MCF 10A (cell line): ENCODE measurements at regions not wholly inside any gene's neighbourhood (a gene's known extent, or its start where the extent isn't known, plus 50 kb on each side); places are given as distances from the start of the nearest gene placed in this dataset.

Experiments used
- BruUV-seq: library from RNA; stranded (reverse); fragments of 400-500 nt; replicated peaks from 2 replicates; lab custom pipeline; 2021; lab: Mats Ljungman, UMichigan
- CTCF ChIA-PET: fragments of 300-600 bp; sonication (Branson Sonifier 250); formaldehyde crosslinking; extraction: SDS; loops from one replicate; lab custom pipeline; 2021; ENCODE audit warnings: antibody characterized with exemption, inconsistent platforms; lab: Yijun Ruan, JAX
- POLR2A ChIA-PET: fragments of 300-600, 350-650 bp; sonication (Branson Sonifier 250); formaldehyde crosslinking; extraction: SDS; loops from one replicate; lab custom pipeline; 2020; ENCODE audit warnings: antibody characterized with exemption, inconsistent platforms; lab: Yijun Ruan, JAX
- DNase-seq: peaks from one replicate; pipeline ENCODE4 v3.0.0-alpha.2; 2018; ENCODE audit not compliant: unreplicated experiment
- H3K27ac Mint-ChIP-seq: one replicate; pipeline ENCODE4 v1.8.0; 2022; ENCODE audit warnings: mild to moderate bottlenecking, low read depth, mixed read lengths; ENCODE audit not compliant: unreplicated experiment
- H3K27me3 Mint-ChIP-seq: one replicate; pipeline ENCODE4 v1.8.0; 2022; ENCODE audit warnings: mixed read lengths; ENCODE audit not compliant: insufficient read depth, unreplicated experiment
- H3K36me3 Mint-ChIP-seq: one replicate; pipeline ENCODE4 v1.8.0; 2022; ENCODE audit warnings: mild to moderate bottlenecking, moderate library complexity, mixed read lengths; ENCODE audit not compliant: insufficient read depth, unreplicated experiment
- H3K4me1 Mint-ChIP-seq: one replicate; pipeline ENCODE4 v1.8.0; 2022; ENCODE audit warnings: mixed read lengths; ENCODE audit not compliant: insufficient read depth, unreplicated experiment
- H3K4me3 Mint-ChIP-seq: one replicate; pipeline ENCODE4 v1.8.0; 2022; ENCODE audit warnings: mild to moderate bottlenecking, moderate library complexity, mixed read lengths; ENCODE audit not compliant: unreplicated experiment
- H3K9me3 Mint-ChIP-seq: one replicate; pipeline ENCODE4 v1.8.0; 2022; ENCODE audit warnings: mixed read lengths; ENCODE audit not compliant: unreplicated experiment
- intact Hi-C: fragments of 100-400 bp; cut with micrococcal nuclease; formaldehyde crosslinking; loops from 2 replicates; pipeline ENCODE4 v1.14.1; 2022
- TF ChIP-seq, protein P1 (sequence below): fragments of 200-600 bp; IDR thresholded peaks from one replicate; pipeline ENCODE4 v1.8.0; 2022; ENCODE audit warnings: antibody characterized with exemption, mild to moderate bottlenecking; ENCODE audit not compliant: unreplicated experiment

GRCh38 chr1:62978741-62979140, 194.8 kb downstream of the ATG4C start:
- CTCF ChIA-PET = no interaction called here
- Mint-ChIP-seq H3K4me1 (no peaks in the 10 kb centered on the region), H3K4me3 (no peak overlapping the region), H3K27ac (no peak overlapping the region), H3K9me3 (no peaks in the 10 kb centered on the region), H3K27me3 (peaks cover 23% of the 10 kb centered on the region), H3K36me3 (no peaks in the 10 kb centered on the region)
- DNase-seq = no peak
- intact Hi-C loops = no loop called here
- TF ChIP-seq, protein P1, sequence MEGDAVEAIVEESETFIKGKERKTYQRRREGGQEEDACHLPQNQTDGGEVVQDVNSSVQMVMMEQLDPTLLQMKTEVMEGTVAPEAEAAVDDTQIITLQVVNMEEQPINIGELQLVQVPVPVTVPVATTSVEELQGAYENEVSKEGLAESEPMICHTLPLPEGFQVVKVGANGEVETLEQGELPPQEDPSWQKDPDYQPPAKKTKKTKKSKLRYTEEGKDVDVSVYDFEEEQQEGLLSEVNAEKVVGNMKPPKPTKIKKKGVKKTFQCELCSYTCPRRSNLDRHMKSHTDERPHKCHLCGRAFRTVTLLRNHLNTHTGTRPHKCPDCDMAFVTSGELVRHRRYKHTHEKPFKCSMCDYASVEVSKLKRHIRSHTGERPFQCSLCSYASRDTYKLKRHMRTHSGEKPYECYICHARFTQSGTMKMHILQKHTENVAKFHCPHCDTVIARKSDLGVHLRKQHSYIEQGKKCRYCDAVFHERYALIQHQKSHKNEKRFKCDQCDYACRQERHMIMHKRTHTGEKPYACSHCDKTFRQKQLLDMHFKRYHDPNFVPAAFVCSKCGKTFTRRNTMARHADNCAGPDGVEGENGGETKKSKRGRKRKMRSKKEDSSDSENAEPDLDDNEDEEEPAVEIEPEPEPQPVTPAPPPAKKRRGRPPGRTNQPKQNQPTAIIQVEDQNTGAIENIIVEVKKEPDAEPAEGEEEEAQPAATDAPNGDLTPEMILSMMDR = no peak
- POLR2A ChIA-PET = no interaction called here
- BruUV-seq = no TSS peak

GRCh38 chr1:62981434-62981833, 197.5 kb downstream of the ATG4C start:
- TF ChIP-seq, protein P1 = no peak
- ChIA-PET CTCF (interaction anchor here (0.6 kb wide), 1 partner anchor 111 kb away, joined by 3 read pairs; no protein-coding TSS in a partner anchor), POLR2A (interaction anchor here (0.6 to 0.7 kb wide), 2 partner anchors 10 to 97 kb away, joined by 3 to 4 read pairs; no protein-coding TSS in a partner anchor)
- no peaks in the 10 kb centered on the region for H3K36me3 Mint-ChIP-seq
- no peak overlapping the region for H3K4me3 Mint-ChIP-seq
- H3K27ac Mint-ChIP-seq = no peak overlapping the region
- H3K4me1 Mint-ChIP-seq = no peaks in the 10 kb centered on the region
- intact Hi-C loops = no loop called here
- DNase-seq = no peak
- peaks cover 24% of the 10 kb centered on the region for H3K27me3 Mint-ChIP-seq
- H3K9me3 Mint-ChIP-seq = no peaks in the 10 kb centered on the region
- BruUV-seq = no TSS peak

DNA sequence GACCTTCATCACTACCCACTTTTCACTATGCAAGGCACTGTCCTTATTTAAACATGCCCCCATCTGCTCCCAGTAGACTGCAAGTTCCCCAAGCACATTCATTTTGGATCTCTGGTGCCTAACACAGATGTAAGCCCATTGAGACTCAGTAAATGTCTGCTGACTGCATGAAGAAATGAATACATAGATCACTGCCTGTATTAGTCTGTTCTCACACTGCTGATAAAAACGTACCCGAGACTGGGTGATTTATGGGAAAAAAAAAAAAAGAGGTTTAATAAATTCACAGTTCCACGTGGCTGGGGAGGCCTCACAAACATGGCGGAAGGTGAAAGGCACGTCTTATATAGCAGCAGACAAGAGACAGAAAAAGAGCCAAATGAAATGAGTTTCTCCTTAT, 204.9 kb downstream of the ATG4C start:
- CTCF ChIA-PET = interaction anchor here (0.7 kb wide), 1 partner anchor 76 kb away, joined by 3 read pairs; no protein-coding TSS in a partner anchor
- no peaks in the 10 kb centered on the region for H3K9me3 Mint-ChIP-seq
- TF ChIP-seq, protein P1 = no peak
- DNase-seq = no peak
- no peak overlapping the region for H3K4me3 Mint-ChIP-seq
- no peak overlapping the region for H3K27ac Mint-ChIP-seq
- no TSS peak for BruUV-seq
- H3K36me3 Mint-ChIP-seq = no peaks in the 10 kb centered on the region
- POLR2A ChIA-PET = interaction anchor here (0.7 kb wide), 1 partner anchor 146 kb away, joined by 3 read pairs; no protein-coding TSS in a partner anchor
- intact Hi-C loops = no loop called here
- H3K27me3 Mint-ChIP-seq = peaks cover 63% of the 10 kb centered on the region
- H3K4me1 Mint-ChIP-seq = no peaks in the 10 kb centered on the region

GRCh38 chr1:62989497-62989896, 205.6 kb downstream of the ATG4C start:
- Mint-ChIP-seq H3K9me3 (no peaks in the 10 kb centered on the region), H3K4me3 (no peak overlapping the region), H3K27ac (no peak overlapping the region), H3K27me3 (peaks cover 65% of the 10 kb centered on the region), H3K4me1 (no peaks in the 10 kb centered on the region), H3K36me3 (no peaks in the 10 kb centered on the region)
- peak; percentile 24 for DNase-seq
- no TSS peak for BruUV-seq
- POLR2A ChIA-PET = interaction anchor here (0.6 to 0.7 kb wide), 2 partner anchors 147 to 1234 kb away, joined by 3 read pairs; no protein-coding TSS in a partner anchor
- intact Hi-C loops = no loop called here
- TF ChIP-seq, protein P1 = no peak
- CTCF ChIA-PET = no interaction called here
